ENCODE measurements at regions not wholly inside any gene's neighbourhood (a gene's known extent, or its start where the extent isn't known, plus 50 kb on each side); places are given as distances from the start of the nearest gene placed in this dataset.
A peak's percentile ranks its signal among the peaks of the same experiment; 100 is the strongest.

DNA sequence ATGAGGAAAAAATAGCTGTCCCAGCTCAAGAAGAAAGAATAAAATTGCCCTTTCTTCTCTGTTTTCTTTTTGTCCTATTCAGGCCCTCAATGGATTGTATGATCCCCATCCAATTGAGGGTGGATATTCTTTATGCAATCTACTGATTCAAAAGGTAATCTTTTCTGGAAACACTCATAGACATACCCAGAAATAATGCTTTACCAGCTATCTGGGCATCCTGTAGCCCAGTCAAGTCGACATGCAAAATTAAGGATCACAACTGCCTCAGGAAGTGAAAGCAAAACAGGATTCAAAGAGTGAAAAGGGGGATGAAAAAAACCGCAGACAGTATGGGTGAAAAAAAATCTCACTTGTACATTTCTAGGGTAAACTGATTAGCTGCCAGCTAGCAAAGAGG is 410.1 kb downstream of the TBC1D32 start:
- DNase-seq (ENCODE audit: low spot score) = no peak

- DNase-seq (ENCODE audit: low spot score) = no peak
Measured at GRCh38 chr6:120918137-120918536, 416.1 kb downstream of the TBC1D32 start.

DNA sequence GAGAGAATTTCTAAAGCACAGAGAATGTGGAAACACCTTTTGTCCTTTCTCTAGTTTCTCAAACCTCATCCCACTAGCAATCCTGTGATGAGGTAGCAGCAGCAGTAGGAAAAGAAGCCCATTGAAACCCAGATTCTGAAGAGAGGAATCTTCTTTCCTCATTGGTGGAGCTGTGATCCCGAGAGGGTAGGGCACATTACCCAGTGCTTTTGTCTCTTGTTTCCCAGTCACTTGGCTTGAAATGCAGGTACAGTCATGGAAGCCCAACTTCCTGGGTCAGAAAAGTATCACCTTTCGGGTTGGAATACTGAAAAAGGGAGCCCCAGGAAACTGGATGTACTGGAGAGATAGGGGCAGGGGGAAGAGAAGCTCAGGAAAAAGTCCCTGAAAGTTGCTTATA is 417.4 kb downstream of the TBC1D32 start:
- DNase-seq (ENCODE audit: low spot score) = no peak

DNA sequence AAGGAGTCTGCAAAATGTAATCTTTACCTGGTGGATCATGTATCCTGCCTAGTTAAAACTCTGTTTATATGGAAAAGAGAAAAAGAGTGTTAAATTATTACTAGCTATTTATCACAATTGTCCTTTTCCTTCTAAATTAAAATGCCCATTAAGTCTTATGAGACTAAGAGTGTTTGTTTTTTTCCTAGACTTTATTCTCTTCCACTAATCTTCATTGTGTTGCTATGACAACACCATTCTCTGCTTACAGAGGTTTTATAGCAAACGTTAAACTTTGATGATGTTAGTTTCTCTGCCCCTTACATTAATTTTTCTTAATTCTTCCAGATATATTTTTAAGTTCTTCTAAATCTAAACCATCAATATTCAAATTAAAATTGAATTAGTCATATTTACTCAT is 420.8 kb downstream of the TBC1D32 start:
- no peak for DNase-seq (ENCODE audit: low spot score)

DNA sequence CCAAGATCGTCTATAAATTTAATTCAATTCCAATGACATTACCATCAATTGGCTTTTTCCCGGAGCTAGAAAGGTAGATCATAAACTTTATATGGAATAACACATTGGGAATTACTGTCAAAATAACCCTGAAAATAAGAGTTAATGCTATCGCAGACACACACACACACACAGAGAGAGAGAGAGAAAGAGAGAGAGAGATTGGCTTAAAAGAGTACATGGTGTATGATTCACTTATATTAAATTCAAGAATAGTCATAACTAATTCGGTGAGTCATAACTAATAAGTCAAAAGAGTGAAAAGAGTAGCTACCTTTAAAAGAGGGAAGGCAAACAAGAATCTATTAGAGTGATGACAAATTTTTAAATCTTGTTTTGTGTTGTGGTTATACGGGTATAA is 425.5 kb downstream of the TBC1D32 start:
- no peak for DNase-seq (ENCODE audit: low spot score)

DNA sequence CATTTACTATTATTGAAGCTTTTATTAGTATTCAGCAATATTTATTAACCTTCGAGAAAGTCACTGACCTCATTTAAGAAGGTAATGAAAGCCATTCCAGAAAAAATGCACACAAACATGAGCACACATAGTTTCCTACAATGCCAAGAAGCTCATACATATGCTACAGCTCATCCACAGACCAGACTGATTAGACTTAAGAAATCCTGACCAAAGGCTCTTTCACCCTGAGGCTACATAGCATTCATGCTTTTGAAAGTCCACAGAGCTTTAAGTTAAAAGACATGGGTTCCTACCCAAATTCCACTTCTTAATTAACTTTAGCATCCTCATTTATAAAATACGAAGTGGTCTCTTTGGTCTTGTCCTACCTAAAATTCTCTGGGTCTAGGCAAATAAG is 430.4 kb downstream of the TBC1D32 start:
- no peak for DNase-seq (ENCODE audit: low spot score)

- DNase-seq (ENCODE audit: low spot score) = no peak
Measured at GRCh38 chr6:120899932-120900331, 434.3 kb downstream of the TBC1D32 start.

DNA sequence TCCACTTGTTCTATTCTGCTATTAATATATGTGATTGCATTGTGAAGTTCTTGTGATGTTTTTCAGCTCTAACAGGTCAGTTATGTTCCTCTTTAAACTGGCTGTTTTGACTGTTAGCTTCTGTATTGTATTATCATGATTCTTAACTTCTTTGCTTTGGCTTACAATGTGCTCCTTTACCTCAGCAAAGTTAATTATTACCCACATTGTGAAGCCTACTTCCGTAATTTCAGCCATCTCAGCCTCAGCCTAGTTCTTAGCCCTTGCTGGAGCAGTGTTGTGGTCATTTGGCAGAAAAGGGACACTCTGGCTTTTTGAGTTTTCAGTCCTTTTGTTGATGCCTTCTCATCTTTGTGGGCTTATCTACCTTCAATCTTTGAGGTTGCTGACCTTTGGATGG is 440.2 kb downstream of the TBC1D32 start:
- DNase-seq (ENCODE audit: low spot score) = no peak

- DNase-seq (ENCODE audit: low spot score) = no peak
Measured at GRCh38 chr6:120876931-120877330, 457.3 kb downstream of the TBC1D32 start.

DNA sequence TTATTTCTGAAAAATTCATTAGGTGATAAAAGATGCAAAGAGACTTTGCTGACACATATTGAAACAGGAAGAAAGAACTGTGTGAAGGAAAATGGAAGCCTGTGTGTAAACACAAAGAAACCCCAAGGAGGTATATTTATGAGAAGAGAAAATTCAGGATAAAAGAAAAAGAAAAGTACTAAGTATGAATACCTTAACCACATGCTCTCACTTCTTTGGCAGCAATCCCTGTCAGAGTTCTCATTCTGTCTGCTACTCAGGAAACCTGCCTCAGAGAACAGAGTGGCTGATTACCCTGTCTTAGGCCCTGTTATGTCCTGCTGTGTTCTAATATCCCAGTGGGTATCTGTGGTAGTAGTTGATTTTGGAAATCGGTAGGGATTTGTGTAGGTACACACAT is 457.9 kb downstream of the TBC1D32 start:
- DNase-seq (ENCODE audit: low spot score) = no peak

- no peak for DNase-seq (ENCODE audit: low spot score)
Measured at GRCh38 chr6:120875900-120876299, 458.4 kb downstream of the TBC1D32 start.

- DNase-seq (ENCODE audit: low spot score) = no peak
Measured at GRCh38 chr6:120874422-120874821, 459.9 kb downstream of the TBC1D32 start.

DNA sequence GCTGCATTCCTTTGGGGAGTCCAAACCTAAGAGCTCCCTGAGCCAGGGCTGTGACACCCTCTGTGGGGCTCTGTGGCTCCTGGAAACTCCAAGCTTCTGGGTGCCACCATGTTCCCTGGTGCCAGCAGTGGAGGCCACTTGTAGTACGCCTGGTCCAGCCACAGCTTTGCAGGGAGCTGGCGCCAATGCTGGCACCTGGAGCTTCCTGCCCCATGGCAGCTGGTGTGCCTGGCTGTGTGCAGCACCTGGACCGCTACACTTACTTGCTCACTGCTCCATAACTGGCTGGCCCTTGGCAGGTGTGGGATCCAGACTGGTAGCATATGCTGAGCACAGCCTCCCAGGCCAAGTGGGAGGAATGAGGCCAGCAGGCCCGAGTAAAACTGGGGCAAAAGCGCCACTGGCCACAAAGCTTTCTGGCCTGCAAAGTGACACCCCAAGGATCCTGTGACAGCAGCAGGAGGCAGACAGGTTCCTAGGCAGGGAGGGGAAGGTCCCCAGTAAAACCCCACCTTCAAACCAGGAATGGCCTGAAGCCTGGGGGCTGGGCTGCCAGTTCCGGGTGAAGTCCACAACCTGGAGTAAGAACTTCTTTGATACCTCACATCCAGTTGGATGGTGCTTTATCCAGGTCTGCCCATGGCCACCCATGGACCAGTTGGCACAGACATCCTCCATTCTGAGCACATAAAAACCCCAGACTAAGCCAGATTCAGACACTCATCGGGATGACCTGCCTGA is 461.0 kb downstream of the TBC1D32 start:
- no peak for DNase-seq (ENCODE audit: low spot score)

GRCh38 chr6:120872262-120872578 is 462.1 kb downstream of the TBC1D32 start:
- no peak for DNase-seq (ENCODE audit: low spot score)

DNA sequence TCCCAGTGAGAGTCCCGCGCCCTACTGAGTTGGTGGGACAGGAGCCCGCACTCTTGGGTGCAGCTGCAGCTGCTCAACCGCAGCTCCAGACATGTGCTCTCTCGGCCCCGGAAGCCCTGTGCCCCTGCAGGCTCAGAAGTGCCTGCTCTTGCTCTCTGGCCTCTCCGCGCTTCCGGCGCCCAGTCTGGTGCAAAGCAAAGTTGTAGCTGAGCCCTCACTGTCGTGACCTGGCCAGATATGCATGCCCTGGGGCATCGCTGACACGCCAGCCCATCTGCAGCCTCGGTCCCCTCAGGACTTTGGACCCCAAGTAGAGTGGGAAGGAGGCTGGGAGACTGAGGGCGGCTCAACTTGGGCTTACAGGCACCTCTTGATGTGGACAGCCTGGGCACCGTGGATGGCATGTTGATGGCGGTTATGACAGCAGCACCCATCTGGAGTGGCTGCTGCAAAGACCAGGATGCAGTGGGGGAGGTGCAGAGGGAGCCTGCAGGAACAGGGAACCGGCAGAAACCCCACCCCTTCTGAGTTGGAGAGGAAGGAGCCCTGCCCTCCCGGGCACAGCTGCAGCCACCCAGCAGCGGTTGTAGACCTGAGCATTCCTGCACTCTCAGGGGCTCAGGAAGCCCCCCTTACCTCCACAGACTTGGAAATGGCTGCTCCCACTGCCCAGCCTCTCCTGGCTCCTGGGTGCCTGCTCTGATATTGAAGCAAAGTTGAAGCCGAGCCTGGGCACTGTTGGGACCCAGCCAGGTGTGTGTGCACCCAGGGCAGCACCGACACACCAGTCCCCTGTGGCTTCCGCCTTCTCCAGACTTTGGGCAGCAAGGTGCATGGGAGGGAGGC is 462.6 kb downstream of the TBC1D32 start:
- DNase-seq (ENCODE audit: low spot score) = no peak

DNA sequence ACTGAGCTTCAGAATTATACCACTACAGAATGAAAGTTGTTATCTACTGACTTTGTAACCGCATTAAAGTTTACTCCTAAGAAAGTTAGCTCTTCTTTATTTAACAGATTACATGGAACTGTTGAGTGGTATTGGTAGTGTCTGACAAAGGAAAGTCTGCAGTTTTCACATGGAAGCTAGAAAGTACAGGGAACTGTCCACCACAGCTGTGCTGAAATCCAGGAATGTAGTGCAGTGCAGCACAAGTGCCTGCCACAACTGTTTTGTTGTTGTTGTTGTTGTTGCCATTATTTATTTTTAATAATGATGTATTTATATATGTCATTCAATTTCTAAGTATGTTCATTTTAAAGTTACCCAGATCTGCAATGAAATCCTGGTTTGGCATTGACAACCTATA is 464.9 kb downstream of the TBC1D32 start:
- DNase-seq (ENCODE audit: low spot score) = no peak

GRCh38 chr6:120857422-120857821 is 476.9 kb downstream of the TBC1D32 start:
- no peak for DNase-seq (ENCODE audit: low spot score)

DNA sequence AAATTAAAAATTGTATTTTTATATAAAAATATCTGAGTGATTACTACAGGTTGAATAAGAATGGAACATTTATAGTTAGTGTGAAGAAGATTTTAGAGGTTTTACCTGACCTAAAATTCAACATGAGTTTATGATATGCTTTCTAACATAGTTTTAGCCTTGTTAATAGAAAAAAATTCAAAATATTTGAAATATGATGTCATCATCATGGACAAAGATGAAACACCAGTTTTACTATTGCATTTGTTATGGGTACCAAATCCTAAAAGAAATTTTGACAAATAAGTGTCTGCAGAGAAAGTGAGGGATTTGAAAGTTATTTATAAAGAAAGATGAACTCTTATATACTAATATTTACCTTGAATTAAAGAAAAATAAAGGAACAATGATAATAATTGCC is 479.7 kb downstream of the TBC1D32 start:
- DNase-seq (ENCODE audit: low spot score) = no peak

DNA sequence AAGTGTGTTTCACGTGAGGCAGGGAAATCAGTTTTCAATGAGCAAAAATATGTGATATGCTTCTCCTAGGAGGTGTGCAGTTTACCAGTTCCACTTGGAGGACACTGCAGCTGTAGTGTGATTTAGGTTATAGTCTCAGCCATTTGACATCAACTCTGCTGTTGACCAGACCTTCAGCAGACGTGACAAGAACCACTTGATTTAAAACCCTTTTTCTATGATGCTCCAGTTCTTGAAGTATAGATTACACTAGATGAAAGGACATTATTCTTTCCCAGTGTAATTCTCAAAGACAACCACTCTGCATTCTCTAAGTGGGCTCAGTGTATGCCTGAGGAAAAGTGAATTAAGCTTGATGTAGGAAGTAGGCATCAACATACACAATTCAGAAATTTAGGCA is 480.8 kb downstream of the TBC1D32 start:
- DNase-seq (ENCODE audit: low spot score) = no peak

DNA sequence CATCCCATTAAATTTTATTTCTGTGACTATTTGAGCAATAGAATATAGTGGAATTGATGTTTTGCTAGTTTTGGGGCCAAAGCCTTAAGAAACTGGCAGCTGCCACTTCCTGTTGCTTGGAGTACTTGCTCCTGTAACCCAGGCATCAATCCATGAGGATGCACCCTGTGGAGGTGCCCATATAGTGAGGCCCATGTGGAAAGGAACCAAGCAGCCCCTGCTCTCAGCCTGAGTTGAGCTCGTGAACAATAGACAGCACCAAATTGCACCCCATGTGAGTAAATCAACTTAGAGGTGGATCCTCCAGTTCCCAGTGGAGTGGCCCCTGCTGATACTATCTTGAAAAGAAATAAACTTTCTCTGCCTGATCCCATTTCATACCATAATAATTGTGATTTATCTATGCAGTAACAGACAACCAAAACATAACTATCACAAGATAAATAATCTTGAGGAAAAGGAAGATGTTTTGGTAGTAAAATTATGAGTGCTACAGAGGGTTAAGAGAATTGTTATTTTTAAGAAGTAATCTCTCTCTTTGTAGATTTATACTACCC is 481.9 kb downstream of the TBC1D32 start:
- DNase-seq (ENCODE audit: low spot score) = no peak

DNA sequence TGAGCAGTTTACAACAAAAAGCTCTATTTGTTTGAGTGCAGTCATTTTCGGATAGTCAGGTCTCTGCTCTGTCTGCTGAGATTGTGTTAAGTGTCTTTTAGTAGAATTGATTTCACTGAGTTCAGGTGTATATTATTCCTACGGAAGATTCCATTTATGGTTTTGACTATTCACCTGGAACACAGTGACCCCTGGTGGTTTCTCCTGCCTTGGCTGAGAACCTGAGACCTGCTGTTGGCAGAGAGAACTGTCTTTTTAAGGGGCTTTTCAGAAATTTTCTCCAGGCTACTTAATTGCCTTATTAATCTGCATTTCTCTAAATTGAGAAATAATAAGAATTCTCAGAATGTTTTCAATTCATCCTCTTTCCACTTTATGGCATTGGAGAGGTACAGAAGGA is 508.0 kb downstream of the TBC1D32 start:
- DNase-seq (ENCODE audit: low spot score) = peak; percentile 4

GRCh38 chr6:120816794-120817193 is 517.5 kb downstream of the TBC1D32 start:
- no peak for DNase-seq (ENCODE audit: low spot score)

GRCh38 chr6:120805276-120805675 is 529.0 kb downstream of the TBC1D32 start:
- DNase-seq (ENCODE audit: low spot score) = no peak

All from SW480 (cell line).